NCI-H2171 treated with DMSO at 0.1 percent for 48 hours (cell line): ENCODE measurements at regions not wholly inside any gene's neighbourhood (a gene's known extent, or its start where the extent isn't known, plus 50 kb on each side); places are given as distances from the start of the nearest gene placed in this dataset.
"Not testable (repeated sequence)": the region's sequence is repeated elsewhere in the genome, so short reads cannot be mapped to it uniquely, and the experiment has no call there.

ENCODE experiments used
- DNase-seq: peaks from one replicate; lab custom pipeline; 2025; lab: John Stamatoyannopoulos, UW

DNA sequence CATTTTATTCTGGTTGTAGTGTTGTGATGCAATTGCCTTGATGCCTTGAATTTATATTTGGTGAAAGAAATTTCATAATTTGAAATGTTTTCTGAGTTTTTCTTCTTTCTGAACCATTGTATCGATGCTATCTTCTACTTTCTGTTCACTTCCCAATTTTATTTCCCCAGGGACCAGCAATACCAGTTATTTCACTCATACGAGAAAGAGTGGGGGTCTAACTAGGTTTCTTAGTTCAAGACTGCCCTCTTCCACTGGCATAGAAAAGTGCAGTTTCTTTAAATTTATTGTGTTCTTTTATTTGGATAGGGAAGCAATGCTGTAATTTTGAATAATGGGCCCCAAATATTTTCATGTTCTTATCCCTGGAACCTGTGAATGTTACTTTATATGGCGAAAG lies 544.0 kb upstream of the ADGRL3 start:
- DNase-seq: no peak

DNA sequence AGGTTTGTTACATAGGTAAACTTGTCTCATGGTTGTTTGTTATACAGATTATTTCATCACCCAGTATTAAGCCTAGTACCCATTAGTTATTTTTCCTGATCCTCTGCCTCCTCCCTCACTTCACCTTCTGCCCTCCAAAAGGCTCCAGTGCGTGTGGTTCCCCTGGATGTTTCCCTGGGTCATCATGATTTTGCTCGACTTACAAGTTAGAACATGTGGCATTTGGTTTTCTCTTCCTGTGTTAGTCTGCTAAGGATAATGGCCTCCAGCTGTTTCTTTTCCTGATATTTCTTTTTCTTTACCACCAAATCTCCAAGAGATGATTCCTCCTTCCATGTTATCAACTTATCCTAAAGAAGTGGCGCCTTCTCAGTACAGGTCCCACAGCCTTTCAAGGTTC lies 543.1 kb upstream of the ADGRL3 start:
- DNase-seq: no peak

DNA sequence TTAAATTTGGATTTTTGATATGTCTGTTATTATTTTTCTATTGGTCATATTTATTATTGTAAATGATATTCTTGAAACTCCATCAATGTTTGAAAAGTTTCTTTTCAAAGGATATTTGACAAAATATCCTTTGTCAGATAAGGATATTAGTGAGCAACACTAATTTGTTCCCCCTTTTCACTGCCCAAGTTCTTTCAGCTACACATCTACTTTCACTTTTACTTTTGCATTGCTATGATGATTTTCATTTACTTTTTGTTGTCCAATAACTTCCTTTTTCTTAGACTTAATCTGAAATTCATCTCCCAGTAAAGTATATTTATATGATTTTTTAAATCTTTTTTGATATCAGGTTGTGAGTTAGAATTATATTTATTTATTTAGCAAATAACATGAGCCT lies 542.3 kb upstream of the ADGRL3 start:
- no peak for DNase-seq

DNA sequence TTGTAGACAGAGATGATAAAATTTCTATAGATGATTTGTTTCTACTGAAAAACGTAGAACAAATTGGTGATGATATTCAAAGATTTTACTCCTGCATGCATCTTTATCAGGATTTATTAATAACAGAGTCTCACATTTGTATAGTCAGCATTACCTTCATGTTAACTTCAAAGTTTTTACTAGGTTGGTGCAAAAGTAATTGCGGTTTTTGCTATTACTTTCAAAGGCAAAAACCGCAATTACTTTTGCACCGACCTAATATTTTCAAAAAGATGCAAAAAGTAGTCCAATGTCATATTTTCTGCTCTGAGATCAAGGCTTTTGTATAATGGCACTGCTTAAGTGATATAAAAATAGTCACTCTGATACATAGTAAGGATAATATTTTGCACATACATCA lies 536.4 kb upstream of the ADGRL3 start:
- DNase-seq: no peak

DNA sequence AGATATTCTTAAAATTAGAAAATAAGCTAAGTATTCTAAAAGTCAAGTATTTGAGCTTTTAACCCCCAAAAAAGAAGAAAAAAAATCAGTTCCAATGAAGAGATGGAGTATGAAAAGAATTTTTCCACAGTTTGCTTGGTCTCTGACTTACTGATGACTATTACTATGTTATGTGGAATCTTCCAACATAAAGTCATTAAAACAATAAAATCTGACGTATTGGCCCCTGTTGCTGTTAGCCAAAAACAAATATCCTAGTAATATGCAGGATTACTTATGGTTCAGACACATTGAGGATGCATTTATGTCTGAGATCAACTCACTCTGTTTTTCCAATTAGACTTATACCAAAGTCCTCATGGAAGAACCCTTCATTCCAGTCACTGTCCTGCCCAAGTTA lies 517.2 kb upstream of the ADGRL3 start:
- DNase-seq: no peak

DNA sequence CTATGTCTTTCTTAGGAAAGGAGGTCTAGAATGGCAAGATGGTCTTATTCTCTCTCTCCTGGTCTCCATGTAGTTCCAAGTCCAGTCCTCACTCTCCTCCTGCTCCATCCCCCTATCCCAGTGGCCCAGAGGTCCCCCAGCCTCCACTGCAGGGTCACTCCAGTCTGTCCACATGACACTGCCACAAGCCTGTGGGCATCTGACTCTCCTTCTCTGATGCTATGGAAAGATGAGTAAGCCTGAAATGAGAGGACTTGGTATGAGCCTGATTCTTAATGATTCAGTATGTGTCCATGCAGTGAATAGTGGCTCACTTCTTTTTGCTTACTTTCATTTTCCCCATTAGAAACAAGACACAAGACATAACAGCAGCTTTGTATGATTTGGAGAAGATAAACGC lies 516.8 kb upstream of the ADGRL3 start:
- no peak for DNase-seq

DNA sequence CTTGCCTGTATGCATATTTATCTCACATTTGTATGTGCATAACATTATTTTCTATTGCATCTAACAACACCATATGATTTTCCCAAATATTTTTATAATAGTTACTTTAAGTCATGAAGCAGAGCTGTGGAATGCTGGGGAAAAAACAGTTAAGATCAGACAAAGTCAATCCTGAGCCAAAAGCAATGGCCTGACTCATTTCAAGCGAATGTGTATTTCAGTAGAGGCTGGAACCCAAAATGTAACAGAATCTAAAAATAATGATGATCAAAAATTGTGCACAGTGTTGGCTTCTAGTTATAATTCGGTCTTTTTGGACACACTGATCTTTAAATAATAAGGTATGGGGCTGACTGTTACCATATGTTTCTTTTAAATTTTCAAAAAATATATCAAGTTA lies 516.2 kb upstream of the ADGRL3 start:
- DNase-seq: no peak

DNA sequence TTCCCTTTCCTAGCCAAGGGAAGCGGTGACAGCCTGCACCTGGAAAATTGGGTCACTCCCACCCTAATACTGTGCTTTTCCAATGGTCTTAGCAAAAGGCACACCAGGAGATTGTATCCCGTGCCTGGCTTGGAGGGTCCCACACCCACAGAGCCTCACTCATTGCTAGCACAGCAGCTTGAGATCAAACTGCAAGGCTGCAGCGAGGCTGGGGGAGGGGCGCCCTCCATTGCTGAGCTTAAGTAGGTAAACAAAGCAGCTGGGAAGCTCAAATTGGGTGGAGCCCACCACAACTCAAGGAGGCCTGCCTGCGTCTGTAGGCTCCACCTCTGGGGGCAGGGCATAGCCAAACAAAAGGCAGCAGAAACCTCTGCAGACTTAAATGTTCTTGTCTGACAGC lies 504.1 kb upstream of the ADGRL3 start:
- DNase-seq: not testable (repeated sequence)

DNA sequence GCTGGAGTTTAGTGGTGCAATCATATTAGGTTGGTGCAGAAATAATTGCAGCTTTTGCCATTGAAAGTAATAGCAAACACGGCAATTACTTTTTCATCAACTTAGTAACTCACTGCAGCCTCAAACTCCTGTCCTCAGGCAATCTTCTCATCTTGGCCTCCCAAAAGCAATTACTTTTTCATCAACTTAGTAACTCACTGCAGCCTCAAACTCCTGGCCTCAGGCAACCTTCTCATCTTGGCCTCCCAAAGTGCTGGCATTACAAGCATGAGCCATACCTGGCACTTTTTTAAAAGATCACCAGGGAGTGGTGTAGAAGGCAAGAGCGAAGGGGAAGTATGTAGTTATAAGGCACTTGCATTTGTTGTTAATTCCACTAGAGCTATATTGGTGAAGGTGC lies 491.1 kb upstream of the ADGRL3 start:
- DNase-seq: no peak

DNA sequence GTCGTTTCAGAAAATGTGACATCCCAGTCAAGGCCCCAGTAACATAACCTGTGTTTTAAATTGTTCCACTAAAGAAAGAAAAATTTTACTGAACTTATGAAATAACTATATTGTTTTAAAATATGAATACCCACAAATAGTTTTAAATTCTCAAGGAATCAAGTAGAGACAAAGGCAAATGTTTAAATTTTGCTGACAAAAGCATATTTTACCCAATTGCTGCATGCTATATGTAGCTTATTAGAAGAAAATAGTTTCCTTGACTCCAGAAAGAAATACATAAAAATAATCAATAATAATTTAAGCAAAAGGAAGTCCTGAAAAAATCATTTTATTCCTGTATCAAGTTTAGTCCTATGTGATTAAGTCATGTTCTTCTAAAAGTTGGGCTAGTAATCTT lies 481.3 kb upstream of the ADGRL3 start:
- no peak for DNase-seq

DNA sequence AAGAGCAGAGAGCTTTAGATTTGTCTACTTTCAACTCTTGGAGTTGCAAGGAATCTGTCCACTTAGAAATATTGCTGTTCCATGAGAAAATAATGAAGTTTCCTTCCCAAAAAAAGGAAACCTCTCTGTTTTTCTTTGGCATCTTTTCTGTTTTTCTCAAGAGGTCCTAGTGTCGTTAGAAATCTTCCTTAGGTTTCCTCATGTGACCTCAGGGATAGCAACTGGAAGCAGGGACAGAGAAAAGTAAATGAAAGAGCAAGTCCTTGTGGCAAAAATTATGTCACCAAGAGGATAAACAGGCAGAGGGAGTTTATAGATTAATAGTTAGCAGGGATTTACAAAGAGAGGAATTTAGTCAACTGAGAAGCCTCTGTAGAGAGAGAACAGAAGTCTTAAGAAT lies 478.4 kb upstream of the ADGRL3 start:
- DNase-seq: no peak

DNA sequence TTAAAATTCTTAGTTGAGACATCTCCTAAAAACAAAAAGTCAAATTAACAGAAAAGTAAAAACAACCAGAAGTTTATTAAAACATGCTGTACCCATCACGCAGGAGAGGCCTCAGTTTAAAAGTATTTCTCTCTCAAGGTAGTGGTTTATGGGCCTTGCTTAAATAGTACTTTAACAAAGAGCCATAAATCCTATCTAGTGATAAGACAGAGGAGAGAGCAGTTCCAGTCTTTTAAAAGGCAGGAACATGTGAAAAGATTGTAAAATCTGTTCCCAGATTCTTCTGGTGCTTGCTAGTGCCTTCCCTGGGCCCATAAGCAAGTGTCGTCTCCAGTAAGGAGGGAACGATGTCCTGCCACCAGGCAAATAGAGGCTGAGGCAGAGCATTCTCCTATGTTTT lies 476.3 kb upstream of the ADGRL3 start:
- no peak for DNase-seq

DNA sequence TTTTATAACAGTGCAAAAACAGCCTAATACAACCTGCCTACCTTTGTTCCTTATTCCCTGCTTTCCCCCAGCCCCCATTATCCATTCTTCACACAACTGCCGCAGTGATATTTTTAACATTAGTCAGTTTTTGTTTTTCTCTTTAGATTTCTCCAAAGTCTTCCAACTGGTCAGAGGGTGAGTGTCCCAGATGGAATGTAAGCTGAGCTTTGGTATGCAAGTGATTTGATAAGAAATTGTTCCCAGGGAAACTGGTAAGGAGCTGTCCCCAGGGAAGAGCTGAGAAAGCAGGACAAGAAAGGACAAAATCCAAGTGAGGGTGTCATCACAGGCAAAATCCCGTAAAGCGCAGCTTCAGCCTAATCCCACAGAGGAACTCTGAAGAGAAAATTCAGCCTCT lies 475.5 kb upstream of the ADGRL3 start:
- DNase-seq: no peak

DNA sequence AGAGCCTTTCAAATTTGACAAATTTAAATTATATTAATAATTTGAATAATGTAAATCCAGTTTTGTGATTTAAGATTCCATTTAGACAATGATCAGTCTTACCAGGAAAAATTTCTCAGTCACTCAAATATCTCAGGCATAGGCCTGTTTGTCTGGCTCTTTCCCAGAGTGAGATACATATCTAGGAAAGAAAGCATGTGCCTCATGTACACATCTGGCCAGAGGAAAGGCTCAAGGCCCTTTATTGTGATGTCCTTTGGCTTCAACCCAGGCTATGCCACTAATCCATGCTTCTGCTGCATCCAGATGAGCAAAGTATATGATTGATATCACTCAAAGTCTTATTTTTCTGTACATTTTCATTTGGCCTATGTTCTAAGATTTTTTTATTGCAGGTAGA lies 473.3 kb upstream of the ADGRL3 start:
- DNase-seq: no peak

DNA sequence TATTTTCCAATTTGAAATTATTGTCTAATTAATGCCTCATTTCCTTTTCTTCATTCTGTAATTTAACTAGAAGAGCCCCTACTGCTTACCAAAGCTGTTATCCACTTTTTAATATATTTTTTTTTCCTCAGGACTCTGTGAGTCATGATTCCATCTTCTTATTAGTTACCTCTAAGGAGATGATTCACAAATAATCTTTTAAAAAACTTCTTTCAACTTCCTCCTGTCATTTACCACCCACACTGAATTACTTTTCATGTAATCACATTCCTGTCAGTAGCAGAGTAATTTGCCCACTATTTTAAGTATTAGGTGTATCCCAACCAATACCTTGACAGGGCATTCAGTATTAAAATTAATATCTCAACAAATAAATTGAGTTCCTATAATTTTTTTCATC lies 470.9 kb upstream of the ADGRL3 start:
- DNase-seq: no peak

DNA sequence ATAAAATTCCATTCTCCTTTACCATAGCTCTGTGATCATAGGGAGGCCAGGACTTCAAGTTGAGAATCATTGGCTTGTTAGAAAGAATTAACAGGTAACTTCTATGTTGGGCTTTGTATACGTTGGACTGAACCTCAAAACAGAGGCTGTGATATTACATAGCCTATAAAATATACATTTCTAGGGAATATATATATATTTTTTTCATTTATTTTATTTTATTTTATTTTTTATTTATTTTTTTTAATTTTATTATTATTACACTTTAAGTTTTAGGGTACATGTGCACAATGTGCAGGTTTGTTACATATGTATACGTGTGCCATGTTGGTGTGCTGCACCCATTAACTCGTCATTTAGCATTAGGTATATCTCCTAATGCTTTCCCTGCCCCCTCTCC lies 470.4 kb upstream of the ADGRL3 start:
- DNase-seq: not testable (repeated sequence)

DNA sequence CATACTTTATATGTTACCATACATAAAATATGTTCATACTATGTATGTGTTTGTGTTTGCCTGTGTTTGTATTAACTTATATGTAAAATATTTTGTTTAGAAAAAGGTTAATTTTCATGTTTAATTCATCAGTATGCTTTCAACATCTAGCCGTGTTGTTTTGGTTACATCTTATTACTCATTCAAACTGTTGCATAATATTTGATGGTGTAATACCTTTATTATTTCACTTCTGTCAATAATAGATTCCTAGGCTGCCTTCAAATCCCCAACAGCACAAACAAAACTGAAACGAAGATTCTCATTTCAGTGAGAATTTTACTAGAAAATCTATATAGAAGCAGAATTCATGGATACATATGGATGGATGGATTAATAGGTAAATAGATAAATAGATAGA lies 462.3 kb upstream of the ADGRL3 start:
- DNase-seq: no peak

DNA sequence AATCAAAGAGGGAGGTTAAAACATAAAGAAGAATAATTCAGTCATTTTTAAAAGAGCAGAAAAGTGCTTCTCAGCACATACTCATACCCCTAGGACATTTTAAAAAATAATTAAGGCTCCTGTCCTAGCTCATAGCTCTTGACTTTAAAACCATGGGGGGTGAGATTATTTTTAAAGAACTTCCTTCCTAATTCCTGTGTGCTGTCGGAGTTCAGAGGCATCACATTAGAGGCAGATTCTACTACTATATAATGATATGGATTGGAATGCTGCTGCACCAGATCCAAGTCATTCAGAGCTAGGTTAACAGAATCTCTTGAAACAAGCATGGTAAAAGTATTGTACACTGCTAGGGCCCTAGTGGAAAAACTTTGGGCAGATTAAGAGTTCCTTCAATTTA lies 456.5 kb upstream of the ADGRL3 start:
- no peak for DNase-seq

DNA sequence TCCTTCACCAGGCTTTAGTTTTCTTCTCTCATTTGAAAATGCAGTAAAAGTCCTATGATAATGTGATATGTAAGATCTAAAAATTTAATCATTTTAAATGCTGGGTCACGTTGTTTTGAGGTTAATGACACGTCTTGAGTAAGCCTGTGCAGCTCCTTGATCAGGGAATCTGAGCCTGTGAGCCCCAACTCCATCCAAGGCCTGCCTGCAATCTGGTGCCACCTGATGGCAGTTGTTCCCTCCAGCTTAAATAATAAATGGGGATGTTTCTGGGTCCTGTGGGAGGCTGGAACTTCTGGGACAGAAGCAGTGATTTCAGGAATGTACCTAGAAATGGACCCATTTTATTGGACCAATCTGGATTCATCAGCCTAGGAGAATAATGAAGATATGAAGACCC lies 455.4 kb upstream of the ADGRL3 start:
- no peak for DNase-seq

DNA sequence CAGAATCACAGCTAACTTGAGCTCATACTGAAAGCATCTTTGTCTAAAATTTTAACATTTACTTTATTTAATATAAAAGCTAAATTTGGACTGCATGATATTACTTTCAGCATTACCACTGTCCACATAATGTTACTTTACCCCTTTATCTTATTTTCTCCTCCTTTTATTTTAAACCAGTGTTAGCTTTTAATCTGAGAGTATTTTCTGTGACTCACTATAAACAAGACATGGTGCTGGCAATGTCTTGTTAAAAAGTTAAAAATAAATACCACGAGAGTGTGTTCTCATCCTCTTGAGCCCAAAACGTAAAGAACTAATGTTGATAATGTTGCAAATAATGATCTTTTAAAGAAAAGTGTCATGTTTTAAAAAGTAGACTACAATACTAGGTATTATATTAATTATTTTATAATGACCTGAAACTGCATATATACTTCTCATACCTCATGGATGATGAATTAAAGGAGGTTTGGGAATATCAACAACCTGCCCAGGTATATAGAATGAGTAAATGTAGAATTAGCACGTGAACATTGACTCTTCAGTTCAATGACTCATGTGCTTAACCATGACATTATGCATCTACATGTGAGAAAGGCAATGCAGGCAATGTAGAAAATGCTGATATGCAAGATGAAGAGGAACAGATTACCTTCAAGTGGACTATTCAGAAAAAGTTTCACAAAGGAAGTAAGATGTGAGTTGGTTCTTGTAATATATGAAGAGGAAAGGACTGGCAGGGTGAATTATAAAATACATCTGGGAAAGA lies 454.1 kb upstream of the ADGRL3 start:
- no peak for DNase-seq

DNA sequence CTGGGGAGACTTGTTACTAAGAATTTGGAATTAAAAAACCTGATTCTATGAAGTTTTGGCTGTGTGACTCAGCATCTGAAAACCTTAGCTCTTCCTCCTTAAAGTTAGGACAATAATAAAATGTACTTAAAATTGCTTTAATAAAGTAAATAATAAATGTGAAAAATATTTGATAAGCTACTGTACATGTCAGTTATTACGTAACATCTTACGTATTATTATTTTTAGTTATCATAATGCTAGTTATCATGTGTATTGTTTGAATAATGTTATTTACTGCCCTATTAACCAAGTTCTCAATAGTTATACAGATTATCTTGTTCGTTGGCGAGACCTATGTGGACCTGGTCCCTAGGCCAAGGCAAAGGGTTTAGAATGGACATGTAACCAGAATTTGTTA lies 449.2 kb upstream of the ADGRL3 start:
- no peak for DNase-seq

DNA sequence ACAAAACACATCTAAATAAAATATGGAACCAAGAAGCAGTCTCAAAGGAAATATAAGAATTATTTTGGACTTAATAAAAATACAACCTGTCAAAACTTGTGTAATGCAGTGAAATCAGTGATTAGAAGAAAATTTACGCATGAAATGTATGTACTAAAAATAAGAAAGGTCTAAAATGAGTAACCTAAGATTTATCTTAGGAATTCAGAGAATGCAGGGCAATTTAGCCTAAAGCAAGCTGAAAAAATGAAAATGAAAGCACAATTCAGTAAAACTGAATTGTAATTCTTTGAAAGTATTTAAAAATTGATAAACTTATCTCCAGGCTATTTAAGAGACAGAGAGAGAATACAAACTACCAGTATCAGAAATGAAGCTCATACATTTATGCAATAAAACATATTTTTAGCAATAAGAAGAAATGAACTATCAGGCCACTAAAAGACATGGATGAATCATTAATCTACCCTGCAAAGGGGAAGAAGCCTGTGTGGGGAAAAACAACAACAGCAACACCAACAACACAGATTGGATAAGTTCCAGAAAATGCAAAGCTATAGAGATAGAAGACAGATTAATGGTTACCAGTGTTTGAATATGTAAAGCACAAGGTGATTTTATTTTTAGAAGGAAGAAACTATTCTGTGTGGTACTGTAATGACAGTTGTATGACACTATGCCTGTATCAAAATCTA lies 442.0 kb upstream of the ADGRL3 start:
- no peak for DNase-seq

DNA sequence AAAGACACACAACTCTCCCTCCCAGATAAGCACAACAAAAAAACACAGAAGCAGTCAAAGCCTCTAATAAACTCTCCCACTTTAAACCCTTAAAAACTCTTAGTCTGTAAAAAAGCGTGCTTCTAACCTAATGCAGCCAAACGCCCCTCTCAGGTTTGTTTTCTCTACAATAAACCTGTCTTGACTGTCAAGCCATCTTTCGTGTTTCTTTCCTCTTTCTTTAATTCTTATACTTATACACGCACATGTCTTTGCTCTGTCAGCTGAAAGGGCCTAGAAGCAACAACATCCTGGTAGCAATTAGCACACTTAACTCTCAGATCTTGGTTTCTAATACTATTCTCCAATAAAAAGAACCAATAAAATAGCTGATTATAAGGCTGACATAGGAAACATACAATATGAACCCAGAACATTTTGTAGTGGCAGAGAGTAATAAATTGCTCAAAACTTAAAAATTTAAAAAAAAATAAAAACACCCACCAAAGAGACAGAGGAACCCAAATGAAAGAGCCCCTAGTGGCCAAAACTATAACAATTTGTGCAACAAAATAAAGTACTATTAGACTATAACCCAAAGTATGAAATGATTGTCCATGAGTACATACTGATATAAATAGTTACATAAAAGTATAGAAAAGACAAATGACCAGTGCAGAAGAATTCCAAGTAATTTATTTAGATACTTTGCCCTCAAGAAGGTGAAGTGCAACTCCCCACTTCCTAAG lies 440.4 kb upstream of the ADGRL3 start:
- DNase-seq: no peak
